Skeletal muscle satellite cell (primary cell): ENCODE measurements at regions not wholly inside any gene's neighbourhood (a gene's known extent, or its start where the extent isn't known, plus 50 kb on each side); places are given as distances from the start of the nearest gene placed in this dataset.
A peak's percentile ranks its signal among the peaks of the same experiment; 100 is the strongest.

Experiments
- H3K27me3 ChIP-seq: 2 replicates; pipeline ENCODE4 v1.7.0; 2013; ENCODE audit warnings: low read length; ENCODE audit not compliant: control insufficient read depth, insufficient read depth
- H3K36me3 ChIP-seq: 2 replicates; pipeline ENCODE4 v1.7.0; 2013; ENCODE audit warnings: mild to moderate bottlenecking, control low read depth, low read length; ENCODE audit not compliant: insufficient read depth
- H3K4me1 ChIP-seq: 2 replicates; pipeline ENCODE4 v1.7.0; 2013; ENCODE audit warnings: low read length; ENCODE audit not compliant: control insufficient read depth, insufficient read depth
- H3K4me2 ChIP-seq: 2 replicates; pipeline ENCODE4 v1.7.0; 2013; ENCODE audit warnings: mild to moderate bottlenecking, low read length
- H3K4me3 ChIP-seq: 2 replicates; pipeline ENCODE4 v1.7.0; 2013; ENCODE audit warnings: low read length
- H3K9ac ChIP-seq: 2 replicates; pipeline ENCODE4 v1.7.0; 2013; ENCODE audit warnings: mild to moderate bottlenecking, low read depth, low read length, moderate library complexity
- H3K9me3 ChIP-seq: replicated peaks from 2 replicates; pipeline ENCODE4 v1.7.0; 2013; ENCODE audit warnings: mild to moderate bottlenecking, control low read depth, low read length

GRCh38 chr9:2568689-2569088 is 52.9 kb upstream of the VLDLR start:
- Histone ChIP-seq H3K4me3 (no peak overlapping the region), H3K36me3 (no peaks in the 10 kb centered on the region), H3K27me3 (no peaks in the 10 kb centered on the region)

GRCh38 chr9:2570615-2571479 is 50.7 kb upstream of the VLDLR start:
- H3K4me1 ChIP-seq: peaks cover 14% of the 10 kb centered on the region
- peak overlapping the region; percentile 17 for H3K4me2 ChIP-seq
- H3K9me3 ChIP-seq: no peaks in the 10 kb centered on the region
- H3K27me3 ChIP-seq: no peaks in the 10 kb centered on the region
- no peak overlapping the region for H3K4me3 ChIP-seq
- no peaks in the 10 kb centered on the region for H3K36me3 ChIP-seq
- H3K9ac ChIP-seq: no peak overlapping the region

More at GRCh38 chr9:2568689-2569088, 52.9 kb upstream of the VLDLR start:
- peaks cover 14% of the 10 kb centered on the region for H3K4me1 ChIP-seq
- no peaks in the 10 kb centered on the region for H3K9me3 ChIP-seq
- H3K4me2 ChIP-seq: no peak overlapping the region
- H3K9ac ChIP-seq: no peak overlapping the region
